GM21381 (cell line): ENCODE measurements at regions not wholly inside any gene's neighbourhood (a gene's known extent, or its start where the extent isn't known, plus 50 kb on each side); places are given as distances from the start of the nearest gene placed in this dataset.

Experiments
- ATAC-seq: cut with Tn5 transposase; IDR thresholded peaks from one replicate; pipeline ENCODE4 v1.9.1; 2021; ENCODE audit warnings: mild to moderate bottlenecking, moderate library complexity; ENCODE audit not compliant: unreplicated experiment

- ATAC-seq = no peak
Measured at GRCh38 chr12:41778934-41779333, 365.7 kb downstream of the GXYLT1 start.

- no peak for ATAC-seq
Measured at GRCh38 chr12:41777064-41777790, 367.4 kb downstream of the GXYLT1 start.

- no peak for ATAC-seq
Measured at GRCh38 chr12:41772478-41772877, 372.2 kb downstream of the GXYLT1 start.

- ATAC-seq = peak; percentile 59
Measured at GRCh38 chr12:41769810-41770209, 374.9 kb downstream of the GXYLT1 start.

- no peak for ATAC-seq
Measured at GRCh38 chr12:41768456-41768855, 376.2 kb downstream of the GXYLT1 start.

- no peak for ATAC-seq
Measured at GRCh38 chr12:41762691-41763090, 382.0 kb downstream of the GXYLT1 start.

- no peak for ATAC-seq
Measured at GRCh38 chr12:41745593-41745992, 399.1 kb downstream of the GXYLT1 start.

- ATAC-seq = no peak
Measured at GRCh38 chr12:41743835-41744234, 400.8 kb downstream of the GXYLT1 start.

- no peak for ATAC-seq
Measured at GRCh38 chr12:41739066-41739465, 405.6 kb downstream of the GXYLT1 start.

- no peak for ATAC-seq
Measured at GRCh38 chr12:41737423-41737822, 407.3 kb downstream of the GXYLT1 start.

- no peak for ATAC-seq
Measured at GRCh38 chr12:41736436-41736835, 408.2 kb downstream of the GXYLT1 start.

- no peak for ATAC-seq
Measured at GRCh38 chr12:41731691-41732090, 413.0 kb downstream of the GXYLT1 start.

- no peak for ATAC-seq
Measured at GRCh38 chr12:41731061-41731460, 413.6 kb downstream of the GXYLT1 start.

- no peak for ATAC-seq
Measured at GRCh38 chr12:41724216-41724615, 420.5 kb downstream of the GXYLT1 start.

GRCh38 chr12:41719214-41719613 is 425.5 kb downstream of the GXYLT1 start:
- ATAC-seq = no peak

GRCh38 chr12:41715256-41715655 is 429.4 kb downstream of the GXYLT1 start:
- ATAC-seq = no peak

GRCh38 chr12:41709463-41710285 is 435.0 kb downstream of the GXYLT1 start:
- no peak for ATAC-seq

GRCh38 chr12:41709012-41709411 is 435.7 kb downstream of the GXYLT1 start:
- no peak for ATAC-seq

GRCh38 chr12:41706376-41706775 is 438.3 kb downstream of the GXYLT1 start:
- no peak for ATAC-seq

- ATAC-seq = no peak
Measured at GRCh38 chr12:41701943-41702601, 442.6 kb downstream of the GXYLT1 start.

GRCh38 chr12:41700940-41701339 is 443.7 kb downstream of the GXYLT1 start:
- ATAC-seq = no peak

- ATAC-seq = no peak
Measured at GRCh38 chr12:41699658-41700057, 445.0 kb downstream of the GXYLT1 start.
